Inflammatory macrophage treated with lipopolysaccharide for 1 hour (primary cell): ENCODE measurements at regions not wholly inside any gene's neighbourhood (a gene's known extent, or its start where the extent isn't known, plus 50 kb on each side); places are given as distances from the start of the nearest gene placed in this dataset.
"Not testable (repeated sequence)": the region's sequence is repeated elsewhere in the genome, so short reads cannot be mapped to it uniquely, and the experiment has no call there.

Experiments used
- DNase-seq, 2 donors: peaks; one replicate each; pipeline ENCODE4 v3.0.0-alpha.2; 2020 to 2022

DNA sequence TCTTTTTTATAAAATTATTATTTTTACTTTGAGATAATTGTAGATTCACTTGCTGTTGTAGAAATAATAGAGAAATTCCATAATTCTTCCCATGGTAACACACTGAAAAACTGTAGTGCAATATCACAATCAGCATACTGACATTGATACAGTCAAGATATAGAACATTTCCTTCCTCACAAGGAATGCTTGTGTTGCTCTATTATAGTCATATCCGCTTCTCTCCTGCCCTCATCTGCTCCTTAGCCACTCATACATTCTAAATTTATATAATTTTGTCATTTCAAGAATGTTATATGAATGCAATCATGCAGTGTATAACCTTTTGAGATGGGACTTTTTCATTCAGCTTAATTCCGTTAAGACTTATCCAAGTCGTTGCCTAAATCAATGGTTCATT lies 320.2 kb downstream of the BARHL2 start:
- DNase-seq: no peak

DNA sequence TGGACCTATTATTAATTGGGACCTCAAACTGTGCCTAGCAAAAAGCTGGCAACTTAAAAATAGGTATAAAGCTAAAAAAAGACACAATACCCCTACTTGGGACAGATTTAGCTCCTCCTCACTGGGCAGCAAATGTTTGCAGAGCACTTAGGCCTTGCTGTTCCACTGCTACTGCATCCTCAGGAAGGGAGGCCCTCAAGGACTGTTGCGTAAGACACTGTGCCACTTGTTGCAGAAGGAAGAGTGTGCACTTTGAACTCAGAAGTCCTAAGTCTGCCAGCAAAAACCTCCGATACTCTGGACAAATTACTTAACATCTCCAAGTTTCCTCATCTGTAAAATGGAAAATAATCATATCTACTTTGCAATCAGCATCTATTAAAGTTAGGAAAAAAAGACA lies 322.9 kb downstream of the BARHL2 start:
- peak; percentile 1 to 14 for DNase-seq

DNA sequence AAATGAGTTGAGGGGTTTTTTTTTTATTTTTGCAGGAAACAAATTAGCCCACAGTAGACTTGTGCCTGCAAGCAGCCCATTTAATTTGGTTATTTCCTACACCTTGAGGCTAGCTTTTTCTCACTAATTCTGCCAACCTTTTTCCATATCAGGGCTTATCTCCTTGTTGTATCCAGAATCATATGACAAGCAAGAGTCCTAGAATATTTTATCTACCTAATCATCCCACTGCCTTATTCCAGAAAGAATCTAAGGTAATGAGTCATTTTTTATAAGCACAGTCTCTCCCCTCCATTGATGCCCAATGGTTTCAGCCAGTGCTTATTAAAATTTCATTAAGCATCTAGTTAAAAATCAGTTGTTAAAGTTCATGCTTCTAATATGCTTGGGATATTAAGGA lies 324.1 kb downstream of the BARHL2 start:
- DNase-seq: no peak

DNA sequence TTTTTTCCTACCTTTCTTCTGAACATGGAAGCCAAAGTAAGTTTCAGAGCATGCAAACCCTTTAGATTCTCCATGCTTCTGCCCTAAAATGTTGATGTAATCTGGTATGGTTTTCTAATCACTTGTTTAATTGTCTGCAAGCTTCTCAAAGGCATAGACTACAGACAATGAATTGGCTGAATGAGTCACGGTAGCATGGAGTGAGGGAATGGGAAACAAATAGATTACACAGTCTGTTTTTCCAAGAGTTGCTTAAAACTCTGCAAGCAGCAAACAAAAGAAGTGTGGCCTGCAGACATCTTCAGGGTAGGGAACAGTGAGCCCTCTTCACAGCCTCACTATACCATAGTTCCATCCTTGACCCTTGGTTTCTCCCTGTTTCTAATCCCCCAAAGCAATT lies 326.0 kb downstream of the BARHL2 start:
- DNase-seq: no peak

DNA sequence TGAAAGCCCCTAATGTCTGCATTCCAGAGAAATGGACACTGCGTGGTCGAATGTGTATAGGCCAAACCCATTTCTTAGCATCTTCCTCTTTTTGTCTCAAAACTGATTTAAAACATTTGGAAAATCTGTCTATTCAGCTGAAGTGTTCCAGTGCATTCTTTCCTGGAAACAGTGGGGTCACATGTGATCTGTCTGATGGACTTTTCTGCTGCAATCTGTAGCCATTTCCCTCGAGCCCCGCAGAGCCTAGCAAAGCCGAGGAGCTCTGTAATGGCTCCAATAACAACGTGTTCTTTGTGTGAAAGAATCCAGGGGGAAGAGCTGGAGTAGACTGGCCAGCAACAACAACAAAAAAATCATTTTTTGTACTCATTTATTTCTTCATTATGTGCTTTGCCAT lies 329.3 kb downstream of the BARHL2 start:
- no peak for DNase-seq

DNA sequence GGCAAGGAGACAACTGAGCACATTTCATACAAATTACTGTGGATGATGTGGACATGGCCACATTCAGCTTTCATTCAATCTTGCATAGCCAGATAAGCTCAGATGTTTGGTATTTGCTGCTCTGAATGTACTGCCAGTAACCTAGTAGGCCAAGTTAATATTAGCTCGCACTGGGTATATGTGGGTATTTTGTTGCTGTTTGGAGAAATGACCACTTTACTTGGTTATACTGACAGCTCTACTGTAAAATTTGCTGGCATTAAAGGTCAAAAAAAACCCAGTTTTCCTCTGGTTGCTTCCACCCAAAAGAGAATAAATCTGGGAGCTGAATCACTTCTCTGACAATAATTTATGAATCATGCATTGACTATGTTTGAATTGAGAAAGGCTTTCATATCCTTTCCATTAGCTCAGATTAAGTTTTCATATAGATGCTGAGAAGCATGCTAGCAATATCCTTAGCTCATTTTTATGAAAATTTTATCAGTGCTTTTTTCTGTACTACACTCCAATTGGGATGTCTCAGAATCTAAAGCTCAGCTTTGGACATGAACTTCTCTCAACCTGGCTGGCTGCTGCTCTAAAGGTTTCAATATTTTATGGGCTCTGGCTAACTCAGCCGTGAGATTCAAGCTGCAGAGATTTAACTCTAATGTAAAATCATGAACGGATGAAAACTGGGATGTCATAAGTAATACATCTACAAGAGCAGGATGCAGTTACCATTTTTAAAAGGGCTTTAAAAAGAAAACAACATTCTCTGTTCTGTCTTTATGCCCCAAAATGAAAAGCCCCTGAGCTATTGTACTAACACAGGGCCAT lies 330.0 kb downstream of the BARHL2 start:
- no peak for DNase-seq

DNA sequence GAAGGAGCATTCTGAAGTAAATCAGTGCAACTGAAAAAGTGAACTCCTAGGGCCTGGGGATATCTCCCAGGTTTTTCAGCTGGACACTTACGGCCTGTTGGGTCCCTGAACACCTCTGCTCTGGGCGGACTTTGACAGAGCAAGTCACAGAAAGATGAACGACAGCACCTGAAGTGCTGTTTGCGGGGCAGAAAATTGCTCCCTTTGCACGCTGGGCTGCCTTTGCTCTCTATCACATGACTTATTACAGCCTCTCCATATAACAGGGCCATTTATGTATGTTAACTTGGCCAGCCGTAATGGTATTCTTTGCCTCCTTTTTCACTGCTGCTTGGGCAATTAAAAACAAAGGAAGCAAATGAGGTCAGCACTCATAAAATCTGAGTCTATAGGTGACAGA lies 332.9 kb downstream of the BARHL2 start:
- DNase-seq: no peak

DNA sequence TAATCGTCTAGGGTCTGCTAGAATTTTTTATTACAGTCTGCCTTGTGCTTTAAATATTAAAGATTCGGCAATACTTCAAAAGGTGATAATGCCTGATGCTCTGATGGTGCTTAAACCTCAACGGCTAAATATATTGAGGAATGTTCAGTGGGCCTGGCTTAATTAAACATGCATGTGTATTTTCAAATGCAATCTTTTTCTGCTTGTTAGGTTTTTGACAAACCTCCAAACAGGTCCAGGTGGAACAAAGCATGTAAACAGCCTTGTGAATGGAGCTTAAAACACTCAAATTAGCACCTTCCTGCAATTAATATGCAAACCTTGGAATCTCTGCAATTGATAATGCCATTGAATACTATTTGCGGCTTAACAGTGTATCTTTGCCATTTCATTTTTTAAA lies 334.9 kb downstream of the BARHL2 start:
- no peak for DNase-seq

DNA sequence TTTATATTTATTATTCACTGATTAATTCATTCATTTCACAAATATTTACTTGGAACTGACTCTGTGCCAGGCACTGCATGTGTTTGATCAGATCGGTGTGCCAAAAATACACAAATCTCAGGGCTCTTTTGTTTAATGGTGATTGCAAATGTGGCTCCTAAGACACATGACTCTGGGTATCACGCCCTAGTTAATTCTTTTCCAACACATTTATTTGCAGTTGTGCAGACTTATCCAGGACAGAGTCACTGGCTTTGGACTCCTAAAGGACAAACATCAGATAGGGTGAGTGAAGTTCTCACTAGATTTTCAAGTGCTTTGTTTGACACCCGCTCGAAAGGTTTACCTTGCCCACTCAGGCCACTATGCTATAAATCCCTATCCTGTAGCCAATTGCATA lies 335.5 kb downstream of the BARHL2 start:
- DNase-seq: no peak

DNA sequence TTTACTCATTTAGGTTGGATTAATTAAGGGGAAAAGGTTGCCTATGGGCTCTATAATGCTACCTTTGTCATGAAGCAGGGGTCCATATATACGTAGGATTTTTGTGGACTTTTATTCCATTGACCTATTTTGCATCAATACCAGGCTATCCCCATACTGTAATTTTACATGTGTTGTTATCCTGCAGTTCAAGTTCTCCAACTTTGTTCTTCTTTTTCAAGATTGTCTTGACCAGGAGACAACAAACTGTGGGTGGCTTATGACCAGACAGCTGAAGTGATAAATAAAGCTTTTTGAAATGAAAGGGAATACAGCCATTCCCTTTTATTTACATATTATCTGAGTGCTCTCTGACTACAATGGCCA lies 345.7 kb downstream of the BARHL2 start:
- no peak for DNase-seq

DNA sequence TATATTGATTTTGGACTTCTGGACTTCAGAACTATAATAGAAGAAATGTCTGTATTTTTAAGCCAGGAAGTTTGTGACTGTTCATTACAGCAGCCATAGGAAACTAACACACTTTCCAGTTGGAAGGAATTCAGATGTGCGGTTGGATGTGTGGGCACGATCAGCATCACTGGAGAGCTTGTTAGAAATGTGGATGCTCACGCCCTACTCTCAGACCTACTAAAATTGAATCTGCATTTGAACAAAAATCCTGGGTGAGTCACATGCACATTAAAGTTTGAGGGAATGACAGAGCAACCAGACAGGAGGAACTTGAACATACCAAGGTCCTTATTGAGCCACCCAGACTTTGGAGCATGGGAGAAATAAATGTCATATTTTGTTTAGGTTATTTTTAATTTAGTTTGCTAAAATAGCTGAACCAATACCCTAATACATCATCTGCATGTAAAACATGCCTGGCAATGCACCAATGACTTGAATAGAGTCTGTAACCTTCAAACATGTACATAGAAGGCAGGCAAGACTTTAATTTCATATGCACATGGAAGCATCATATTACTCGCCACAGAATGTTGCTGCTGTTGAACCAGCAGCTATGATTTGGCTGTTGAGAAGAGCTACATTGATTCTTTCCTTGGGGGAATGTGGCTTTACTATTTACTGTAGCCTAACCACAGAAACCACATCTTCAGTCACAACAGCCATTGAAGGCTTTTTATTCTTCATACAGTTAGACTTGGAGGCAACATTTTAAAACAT lies 346.2 kb downstream of the BARHL2 start:
- DNase-seq: no peak

DNA sequence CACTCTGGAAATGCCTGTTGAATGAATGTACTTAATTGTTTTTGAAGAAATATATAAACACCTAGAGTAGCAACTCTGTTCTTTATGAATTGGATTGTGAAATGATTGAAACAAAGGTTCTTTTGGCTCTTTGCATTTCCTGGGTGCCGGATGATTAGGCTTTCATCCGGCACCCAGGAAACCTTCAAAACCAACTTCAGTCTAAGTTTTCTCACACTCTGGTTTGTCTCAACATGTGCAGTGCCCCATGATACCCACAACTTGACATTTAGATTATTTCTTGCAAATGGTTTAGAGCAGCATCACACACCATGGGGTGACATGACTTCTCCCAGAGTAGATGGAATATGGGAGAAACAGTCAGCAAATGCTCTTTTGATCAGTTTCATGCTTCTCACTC lies 354.9 kb downstream of the BARHL2 start:
- no peak for DNase-seq

DNA sequence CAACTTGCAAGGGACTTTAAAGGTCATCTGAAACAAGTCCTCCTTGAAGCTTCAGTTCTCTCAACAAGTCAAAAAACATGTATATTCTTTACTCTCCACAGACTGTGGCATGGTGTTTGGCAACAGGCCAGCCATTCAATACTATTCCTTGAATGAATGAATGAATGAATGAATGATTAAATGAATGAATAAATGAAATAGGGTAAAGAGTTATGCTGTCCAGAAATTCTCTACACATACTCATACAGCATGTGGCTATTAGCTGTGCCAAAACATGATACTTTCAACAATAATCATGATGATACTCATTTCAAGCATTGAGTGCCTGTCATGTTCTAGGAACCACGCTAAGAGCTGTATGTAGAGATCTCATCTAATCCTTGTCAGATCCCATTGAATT lies 356.1 kb downstream of the BARHL2 start:
- DNase-seq: no peak

DNA sequence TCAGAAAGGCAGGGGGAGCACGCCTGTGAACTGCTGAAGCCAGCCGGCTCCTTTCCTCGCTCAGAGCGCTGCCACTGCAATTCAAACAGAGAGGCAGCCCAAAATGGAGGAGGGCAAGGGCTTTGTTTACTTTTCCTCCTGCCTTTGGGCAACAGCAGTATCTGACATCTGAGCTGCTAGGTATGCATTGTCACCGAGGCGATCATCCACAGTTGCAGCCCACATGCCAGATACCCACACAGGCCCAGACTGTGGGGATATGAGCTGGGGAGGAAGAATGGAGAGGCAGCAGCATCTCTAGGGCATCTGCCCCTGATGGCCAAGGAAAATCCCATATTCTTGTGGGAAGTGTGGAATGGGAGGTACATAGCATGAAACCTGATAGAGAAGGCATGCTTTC lies 357.1 kb downstream of the BARHL2 start:
- no peak for DNase-seq

DNA sequence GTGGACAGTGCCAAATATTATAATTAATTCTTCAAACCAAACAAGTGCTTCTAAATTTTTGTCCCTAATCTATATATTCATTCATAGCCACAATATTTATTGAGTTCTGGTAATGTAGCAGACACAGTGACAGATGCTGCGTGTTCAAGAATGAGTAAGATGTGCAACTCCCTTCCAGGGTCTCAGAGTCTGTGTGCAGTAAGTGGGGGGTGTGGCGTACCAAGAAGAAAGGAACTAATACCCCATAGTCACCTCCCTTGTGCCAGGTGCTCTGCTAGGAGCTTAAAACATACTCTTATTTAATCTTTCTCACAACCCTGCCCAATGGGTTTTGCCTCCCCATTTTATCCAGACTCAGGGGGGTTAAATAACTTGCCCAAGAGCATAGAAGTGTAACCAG lies 358.7 kb downstream of the BARHL2 start:
- no peak for DNase-seq

DNA sequence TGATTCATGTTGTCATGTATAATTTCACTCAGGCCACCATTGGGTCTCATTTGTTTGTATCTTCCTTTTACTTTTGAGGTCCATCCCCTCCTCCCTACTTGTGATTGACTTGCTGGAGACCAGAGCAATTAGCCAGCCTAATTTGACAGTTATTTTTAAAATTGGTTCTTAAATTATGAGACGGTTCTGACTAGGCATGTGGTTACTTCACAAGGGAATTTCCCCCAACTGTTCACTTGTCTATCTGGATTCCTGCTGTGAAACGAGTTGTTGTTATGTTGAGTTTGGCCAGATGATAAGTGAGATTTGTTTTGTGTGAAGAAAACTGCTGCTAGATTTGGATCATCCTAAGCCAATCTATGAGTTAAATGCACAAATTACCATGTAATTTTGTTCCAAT lies 359.1 kb downstream of the BARHL2 start:
- DNase-seq: no peak

DNA sequence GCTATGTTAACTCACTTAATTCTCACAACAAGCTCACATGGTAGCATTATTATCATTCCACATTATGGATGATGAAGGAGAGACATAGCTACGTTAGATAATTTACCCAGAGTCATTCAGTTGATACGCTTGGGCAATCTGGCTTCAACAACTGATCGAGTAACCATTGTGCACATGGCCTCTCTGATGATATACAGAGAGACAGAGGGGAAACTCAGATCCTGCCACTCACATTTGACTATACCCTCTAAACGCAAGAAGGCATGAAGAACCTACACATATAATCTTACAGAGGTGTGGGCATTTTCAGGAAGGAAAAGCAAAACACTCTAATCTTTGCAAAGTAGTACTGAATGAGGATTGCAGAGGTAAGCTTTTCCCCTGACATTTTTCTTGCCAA lies 360.1 kb downstream of the BARHL2 start:
- DNase-seq: no peak

DNA sequence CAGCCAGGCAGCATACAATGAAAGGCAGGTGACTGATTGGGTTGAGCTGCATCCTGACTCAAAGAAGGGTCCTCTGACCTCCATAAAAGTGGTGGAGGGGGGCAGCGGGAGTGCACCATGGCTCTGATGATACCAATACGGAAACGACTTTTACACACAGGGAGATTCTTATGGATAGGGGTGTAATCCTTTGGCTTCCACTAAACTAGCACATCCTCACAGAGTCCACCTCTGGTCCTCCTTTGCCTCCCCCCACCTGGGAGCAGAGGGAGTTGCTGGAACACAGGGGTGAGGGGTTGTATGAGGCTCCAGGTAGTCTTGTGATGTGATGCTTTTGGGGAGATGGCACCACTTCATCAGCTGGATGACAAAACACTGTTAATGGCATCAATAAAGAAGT lies 361.0 kb downstream of the BARHL2 start:
- no peak for DNase-seq

DNA sequence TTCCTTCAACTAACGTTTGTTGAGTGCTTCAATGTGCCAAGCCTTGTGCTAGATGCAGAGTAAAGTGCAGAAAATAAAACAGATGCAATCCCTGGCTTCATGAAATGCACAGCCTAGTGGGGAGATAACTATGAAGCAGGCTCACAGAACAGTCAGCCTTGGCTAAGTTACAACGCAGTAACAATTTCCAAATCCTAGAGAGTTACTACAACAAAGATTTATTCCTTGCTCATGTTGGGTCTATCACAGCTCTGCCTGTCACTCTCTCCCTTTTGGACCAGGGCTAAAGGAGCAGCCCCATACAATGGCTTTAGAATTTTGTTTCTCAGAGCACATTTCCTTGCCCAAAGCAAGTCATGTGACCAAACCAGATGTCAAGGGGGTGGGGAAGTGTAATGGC lies 359.8 kb downstream of the ZNF326 start:
- DNase-seq: no peak

DNA sequence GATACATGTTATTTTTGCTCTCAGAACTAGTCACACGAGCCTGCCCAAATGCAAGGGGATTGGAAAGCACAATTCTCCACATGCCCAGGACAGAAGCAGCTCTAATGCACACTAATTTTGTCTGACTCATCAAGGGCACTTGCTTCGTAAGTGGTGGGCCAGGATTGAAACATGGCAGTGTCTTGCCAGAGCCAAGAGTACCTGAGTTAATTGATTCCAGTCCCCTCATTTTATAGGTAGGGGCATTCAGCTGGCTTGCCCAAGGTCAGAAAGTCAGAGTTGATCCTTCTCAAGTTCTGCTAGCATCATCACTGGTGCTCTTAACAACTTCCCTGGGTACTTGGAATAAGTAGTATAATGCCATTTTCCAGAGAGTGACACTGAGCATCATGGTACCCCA lies 356.1 kb downstream of the ZNF326 start:
- no peak for DNase-seq

DNA sequence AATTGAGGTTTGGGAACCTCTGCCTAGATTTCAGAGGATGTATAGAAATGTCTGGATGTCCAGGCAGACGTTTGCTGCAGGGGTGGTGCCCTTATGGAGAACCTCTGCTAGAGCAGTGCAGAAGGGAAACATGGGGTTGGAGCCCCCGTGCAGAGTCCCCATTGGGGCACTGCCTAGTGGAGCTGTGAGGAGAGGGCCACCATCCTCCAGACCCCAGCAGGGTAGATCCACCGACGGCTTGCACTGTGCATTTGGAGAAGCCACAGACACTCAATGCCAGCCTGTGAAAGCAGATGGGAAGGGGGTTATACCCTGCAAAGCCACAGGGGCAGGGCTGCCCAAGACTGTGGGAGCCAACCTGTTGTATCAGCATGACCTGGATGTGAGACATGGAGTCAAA lies 354.6 kb downstream of the ZNF326 start:
- no peak for DNase-seq

DNA sequence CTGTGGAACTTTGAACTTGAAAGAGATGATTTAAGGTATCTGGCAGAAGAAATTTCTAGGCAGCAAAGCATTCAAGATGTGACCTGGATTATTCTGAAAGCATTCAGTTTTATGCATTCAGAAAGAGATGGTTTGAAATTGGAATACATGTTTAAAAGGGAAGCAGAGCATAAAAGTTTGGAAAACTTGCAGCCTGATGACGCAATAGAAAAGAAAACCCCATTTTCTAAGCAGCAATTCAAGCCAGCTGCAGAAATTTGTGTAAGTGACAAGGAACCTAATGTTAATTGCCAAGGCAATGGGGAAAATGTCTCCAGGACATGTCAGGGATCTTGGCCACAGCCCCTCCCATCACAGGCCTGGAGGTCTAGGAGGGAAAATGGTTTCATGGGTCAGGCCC lies 354.0 kb downstream of the ZNF326 start:
- no peak for DNase-seq

DNA sequence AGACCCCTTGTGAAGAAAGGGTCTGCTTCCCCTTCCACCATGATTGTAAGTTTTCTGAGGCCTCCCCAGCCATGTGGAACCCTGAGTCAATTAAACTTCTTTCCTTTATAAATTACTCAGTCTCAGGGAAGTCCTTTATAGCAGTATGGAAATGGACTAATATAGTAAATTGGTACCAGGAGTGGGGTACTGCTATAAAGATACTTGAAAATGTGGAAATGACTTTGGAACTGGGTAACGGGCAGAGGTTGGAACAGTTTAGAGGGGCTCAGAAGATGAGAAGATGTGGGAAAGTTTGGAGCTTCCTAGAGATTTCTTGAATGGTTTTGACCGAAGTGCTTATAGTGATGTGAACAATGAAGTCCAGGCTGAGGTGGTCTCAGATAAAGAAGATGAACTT lies 353.5 kb downstream of the ZNF326 start:
- not testable (repeated sequence) for DNase-seq

DNA sequence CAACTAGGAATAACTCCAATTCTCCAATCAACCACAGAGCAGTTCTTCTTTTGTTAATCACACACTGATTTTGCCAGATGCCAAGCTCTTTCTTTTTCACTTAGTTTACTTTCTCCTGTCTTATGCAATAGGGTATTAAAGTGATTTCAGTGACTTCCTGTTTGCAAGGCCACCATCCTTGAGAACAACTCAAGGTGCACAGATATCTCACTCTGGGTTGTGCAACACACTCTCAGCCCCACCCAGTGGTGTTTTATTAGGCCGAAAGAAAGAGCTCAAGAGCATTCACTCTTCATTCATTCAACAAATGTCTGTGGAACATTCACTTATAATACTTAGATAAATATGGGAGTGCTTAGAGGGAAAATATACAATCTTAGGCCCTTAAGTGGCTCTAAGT lies 352.5 kb downstream of the ZNF326 start:
- DNase-seq: no peak

DNA sequence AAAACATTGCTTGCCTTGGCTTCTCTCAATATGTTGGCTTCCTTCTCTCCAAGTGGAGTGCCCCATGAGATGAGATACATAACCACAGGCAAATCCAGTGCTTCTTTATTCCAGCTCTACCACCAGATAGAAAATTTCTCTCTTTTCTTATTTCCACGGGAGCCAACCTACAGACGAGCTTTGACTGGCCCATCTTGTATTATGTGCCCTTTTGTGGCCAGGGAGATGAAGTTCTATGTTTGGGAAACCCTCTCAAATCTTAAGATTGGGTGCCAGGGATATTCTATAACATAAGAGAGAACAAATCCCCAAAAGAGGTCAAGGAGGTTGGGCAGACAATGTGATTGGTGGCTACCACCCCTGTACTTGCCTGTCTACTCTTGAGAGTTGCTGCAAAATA lies 351.8 kb downstream of the ZNF326 start:
- DNase-seq: no peak
